Calu3 (cell line): ENCODE measurements at regions not wholly inside any gene's neighbourhood (a gene's known extent, or its start where the extent isn't known, plus 50 kb on each side); places are given as distances from the start of the nearest gene placed in this dataset.
A peak's percentile ranks its signal among the peaks of the same experiment; 100 is the strongest.

Experiments
- BruUV-seq: library from RNA; stranded (reverse); fragments of 400-500 nt; replicated peaks from 2 replicates; lab custom pipeline; 2021; lab: Mats Ljungman, UMichigan
- CTCF ChIA-PET: fragments of 300-600 bp; sonication (Branson Sonifier 250); formaldehyde crosslinking; loops from one replicate; lab custom pipeline; 2022; ENCODE audit warnings: antibody characterized with exemption; lab: Charles Lee
- DNase-seq: peaks from one replicate; pipeline ENCODE4 v3.0.0; 2022
- H3K27ac Mint-ChIP-seq: one replicate; pipeline ENCODE4 v1.8.0; 2022; ENCODE audit warnings: mixed read lengths; ENCODE audit not compliant: unreplicated experiment
- H3K27me3 Mint-ChIP-seq: one replicate; pipeline ENCODE4 v1.8.0; 2022; ENCODE audit warnings: mixed read lengths; ENCODE audit not compliant: unreplicated experiment
- H3K36me3 Mint-ChIP-seq: one replicate; pipeline ENCODE4 v1.8.0; 2022; ENCODE audit warnings: mild to moderate bottlenecking, moderate library complexity, mixed read lengths; ENCODE audit not compliant: insufficient read depth, unreplicated experiment
- H3K4me1 Mint-ChIP-seq: one replicate; pipeline ENCODE4 v1.8.0; 2022; ENCODE audit warnings: mild to moderate bottlenecking, low read depth, mixed read lengths; ENCODE audit not compliant: unreplicated experiment
- H3K4me3 Mint-ChIP-seq: one replicate; pipeline ENCODE4 v1.8.0; 2022; ENCODE audit warnings: mild to moderate bottlenecking, low read depth, moderate library complexity, mixed read lengths; ENCODE audit not compliant: unreplicated experiment
- H3K9me3 Mint-ChIP-seq: one replicate; pipeline ENCODE4 v1.8.0; 2022; ENCODE audit warnings: low read depth, mixed read lengths; ENCODE audit not compliant: unreplicated experiment
- CTCF ChIP-seq: fragments of 200-600 bp; IDR thresholded peaks from one replicate; pipeline ENCODE4 v1.8.0; 2022; ENCODE audit warnings: antibody characterized with exemption; ENCODE audit not compliant: unreplicated experiment
- intact Hi-C: fragments of 100-400 bp; cut with micrococcal nuclease; formaldehyde crosslinking; loops from one replicate; pipeline ENCODE4 v1.10.0; 2022; ENCODE audit not compliant: unreplicated experiment

GRCh38 chr2:234842753-234843152 lies 109.1 kb upstream of the SH3BP4 start:
- no TSS peak for BruUV-seq
- Mint-ChIP-seq H3K27ac (no peak overlapping the region), H3K4me1 (peaks cover 23% of the 10 kb centered on the region), H3K36me3 (peaks cover 5% of the 10 kb centered on the region), H3K27me3 (peaks cover 8% of the 10 kb centered on the region), H3K9me3 (no peaks in the 10 kb centered on the region), H3K4me3 (no peak overlapping the region)
- no peak for TF ChIP-seq CTCF
- intact Hi-C loops: no loop called here
- CTCF ChIA-PET: no interaction called here
- DNase-seq: no peak

GRCh38 chr2:234841321-234842015 lies 110.3 kb upstream of the SH3BP4 start:
- intact Hi-C loops: no loop called here
- no peak overlapping the region for H3K4me3 Mint-ChIP-seq
- no TSS peak for BruUV-seq
- peaks cover 5% of the 10 kb centered on the region for H3K36me3 Mint-ChIP-seq
- peak; percentile 12 for DNase-seq
- TF ChIP-seq CTCF: no peak
- H3K4me1 Mint-ChIP-seq: peaks cover 23% of the 10 kb centered on the region
- H3K9me3 Mint-ChIP-seq: no peaks in the 10 kb centered on the region
- no peaks in the 10 kb centered on the region for H3K27me3 Mint-ChIP-seq
- H3K27ac Mint-ChIP-seq: no peak overlapping the region
- CTCF ChIA-PET: no interaction called here

- Mint-ChIP-seq H3K27ac (no peak overlapping the region), H3K9me3 (no peaks in the 10 kb centered on the region), H3K27me3 (no peaks in the 10 kb centered on the region), H3K4me1 (peaks cover 23% of the 10 kb centered on the region), H3K36me3 (peaks cover 5% of the 10 kb centered on the region), H3K4me3 (no peak overlapping the region)
- TF ChIP-seq CTCF: no peak
- BruUV-seq: no TSS peak
- DNase-seq: peak; percentile 61
- intact Hi-C loops: no loop called here
- CTCF ChIA-PET: interaction anchor here (0.5 to 0.6 kb wide), 2 partner anchors 19 to 106 kb away, joined by 3 to 4 read pairs; no protein-coding TSS in a partner anchor
Measured at GRCh38 chr2:234840336-234840735, 111.5 kb upstream of the SH3BP4 start.

- H3K27me3 Mint-ChIP-seq: no peaks in the 10 kb centered on the region
- intact Hi-C loops: no loop called here
- no peak overlapping the region for H3K27ac Mint-ChIP-seq
- H3K9me3 Mint-ChIP-seq: no peaks in the 10 kb centered on the region
- H3K4me3 Mint-ChIP-seq: no peak overlapping the region
- no peak for DNase-seq
- no TSS peak for BruUV-seq
- H3K36me3 Mint-ChIP-seq: peaks cover 5% of the 10 kb centered on the region
- CTCF ChIA-PET: no interaction called here
- TF ChIP-seq CTCF: no peak
- peaks cover 23% of the 10 kb centered on the region for H3K4me1 Mint-ChIP-seq
Measured at GRCh38 chr2:234839285-234839684, 112.5 kb upstream of the SH3BP4 start.
